ENCODE measurements at regions not wholly inside any gene's neighbourhood (a gene's known extent, or its start where the extent isn't known, plus 50 kb on each side); places are given as distances from the start of the nearest gene placed in this dataset.

DNA sequence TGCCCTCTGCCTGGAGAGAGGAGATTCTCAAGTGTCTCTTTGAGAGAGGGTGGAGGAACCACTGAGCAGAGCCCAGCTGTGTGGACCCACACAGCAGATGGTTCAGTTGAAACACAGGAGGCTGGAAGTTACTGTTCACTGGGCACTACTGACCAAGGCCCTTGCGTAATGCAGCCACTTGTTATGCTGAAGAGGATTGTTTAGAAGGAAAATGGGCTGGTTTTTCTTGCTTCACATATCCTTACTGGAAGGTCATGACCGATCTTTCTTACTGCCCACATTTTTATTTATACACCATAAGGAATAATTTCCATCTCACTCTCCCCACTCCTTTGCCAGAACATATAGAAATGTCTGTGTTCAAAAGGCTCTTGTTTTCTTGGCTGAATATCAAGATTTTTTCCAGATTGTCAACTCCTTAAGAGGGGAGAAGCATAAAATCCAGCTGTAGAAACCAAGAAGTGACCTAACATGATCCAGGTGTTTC lies 375.1 kb upstream of the DDHD1 start:
- ATAC-seq (ENCODE audit: low read depth) (no peak), DNase-seq (no peak)
- H3K27ac Mint-ChIP-seq = no peak overlapping the region
- H3K79me2 ChIP-seq (ENCODE audit: control insufficient read depth, insufficient read depth, low read length) = no peaks in the 10 kb centered on the region
- H3K4me3 ChIP-seq (ENCODE audit: control extremely low read depth in 1 of 5, extremely low read depth in 1 of 5, insufficient read depth in 1 of 5, low read depth in 2 of 5, low read length in 4 of 5) = no peak overlapping the region
- H3K36me3 ChIP-seq (replicated peaks in 1 of 2; ENCODE audit: control extremely low read depth in 1 of 2, control insufficient read depth in 1 of 2, extremely low read depth in 1 of 2, insufficient read depth in 2 of 2, low read length in 1 of 2) = no peaks in the 10 kb centered on the region
- no peak overlapping the region for H3K27ac ChIP-seq (ENCODE audit: low read length in 2 of 2)
- H3K9me3 Mint-ChIP-seq (ENCODE audit: insufficient read depth) = no peaks in the 10 kb centered on the region
- no CpG with 5 or more reads among the region's 2 CpGs for WGBS (ENCODE audit: insufficient coverage)
- no peaks in the 10 kb centered on the region for H3K4me1 ChIP-seq (ENCODE audit: control insufficient read depth in 2 of 2, insufficient read depth in 2 of 2, low read length in 2 of 2)
- no peak overlapping the region for H3K4me3 Mint-ChIP-seq
- ChIA-PET POLR2A (no interaction called here), CTCF (interaction anchor here (0.9 kb wide), 1 partner anchor 19 kb away, joined by 3 read pairs; no protein-coding TSS in a partner anchor)
- no peaks in the 10 kb centered on the region for H4K20me1 ChIP-seq (ENCODE audit: control insufficient read depth, insufficient read depth, low read length, poor library complexity, severe bottlenecking)
- TF ChIP-seq EZH2 (IDR thresholded peaks at IDR 0.05; ENCODE audit: borderline replicate concordance, insufficient read depth, low read depth, low read length, poor library complexity, severe bottlenecking) = no peak
- TF ChIP-seq, protein P1, sequence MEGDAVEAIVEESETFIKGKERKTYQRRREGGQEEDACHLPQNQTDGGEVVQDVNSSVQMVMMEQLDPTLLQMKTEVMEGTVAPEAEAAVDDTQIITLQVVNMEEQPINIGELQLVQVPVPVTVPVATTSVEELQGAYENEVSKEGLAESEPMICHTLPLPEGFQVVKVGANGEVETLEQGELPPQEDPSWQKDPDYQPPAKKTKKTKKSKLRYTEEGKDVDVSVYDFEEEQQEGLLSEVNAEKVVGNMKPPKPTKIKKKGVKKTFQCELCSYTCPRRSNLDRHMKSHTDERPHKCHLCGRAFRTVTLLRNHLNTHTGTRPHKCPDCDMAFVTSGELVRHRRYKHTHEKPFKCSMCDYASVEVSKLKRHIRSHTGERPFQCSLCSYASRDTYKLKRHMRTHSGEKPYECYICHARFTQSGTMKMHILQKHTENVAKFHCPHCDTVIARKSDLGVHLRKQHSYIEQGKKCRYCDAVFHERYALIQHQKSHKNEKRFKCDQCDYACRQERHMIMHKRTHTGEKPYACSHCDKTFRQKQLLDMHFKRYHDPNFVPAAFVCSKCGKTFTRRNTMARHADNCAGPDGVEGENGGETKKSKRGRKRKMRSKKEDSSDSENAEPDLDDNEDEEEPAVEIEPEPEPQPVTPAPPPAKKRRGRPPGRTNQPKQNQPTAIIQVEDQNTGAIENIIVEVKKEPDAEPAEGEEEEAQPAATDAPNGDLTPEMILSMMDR (IDR thresholded peaks at IDR 0.05) = no peak
- intact Hi-C loops (cut with micrococcal nuclease) = no loop called here
- H3K4me1 Mint-ChIP-seq = no peaks in the 10 kb centered on the region
- H3K27me3 Mint-ChIP-seq = no peaks in the 10 kb centered on the region
- no peak overlapping the region for H3K9ac ChIP-seq (ENCODE audit: low read length)
- H3K4me2 ChIP-seq (replicated peaks; ENCODE audit: low read depth, low read length, poor library complexity, severe bottlenecking) = no peak overlapping the region
- no peaks in the 10 kb centered on the region for H3K9me3 ChIP-seq (ENCODE audit: control extremely low read depth in 1 of 3, control insufficient read depth in 2 of 3, insufficient read depth in 1 of 3, low read length in 2 of 3)
- no peaks in the 10 kb centered on the region for H3K27me3 ChIP-seq (replicated peaks in 1 of 4; ENCODE audit: control extremely low read depth in 1 of 4, control insufficient read depth in 3 of 4, insufficient read depth in 4 of 4, low read length in 3 of 4)
- no peak overlapping the region for H2AFZ ChIP-seq (ENCODE audit: insufficient read depth, low read depth, low read length, poor library complexity, severe bottlenecking)

DNA sequence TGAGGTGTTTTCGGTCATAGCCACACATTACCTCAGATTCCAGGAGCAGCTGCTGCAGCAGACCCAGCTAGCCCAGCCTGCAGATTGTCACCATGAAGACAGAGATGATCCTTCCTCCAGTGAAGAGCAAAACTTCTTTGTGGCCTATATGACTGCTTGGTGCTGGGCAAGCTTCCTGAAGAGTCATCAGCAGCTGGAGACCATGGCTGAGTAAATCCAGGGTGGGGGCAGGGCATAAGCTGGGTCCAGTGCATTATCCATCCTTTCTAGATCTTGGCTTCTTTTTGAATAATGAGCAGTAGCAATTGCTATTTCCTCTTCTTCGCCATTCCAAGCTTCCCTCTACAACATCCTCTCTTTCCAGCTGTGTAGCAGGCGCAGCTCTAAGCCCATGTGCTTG lies 373.1 kb upstream of the DDHD1 start:
- POLR2A ChIA-PET = no interaction called here
- no peaks in the 10 kb centered on the region for H3K36me3 ChIP-seq (replicated peaks in 1 of 2; ENCODE audit: control extremely low read depth in 1 of 2, control insufficient read depth in 1 of 2, extremely low read depth in 1 of 2, insufficient read depth in 2 of 2, low read length in 1 of 2)

More for the DNA sequence above, 373.1 kb upstream of the DDHD1 start:
- Histone ChIP-seq H3K27ac (ENCODE audit: low read length in 2 of 2) (no peak overlapping the region), H3K9ac (ENCODE audit: low read length) (no peak overlapping the region), H3K79me2 (ENCODE audit: control insufficient read depth, insufficient read depth, low read length) (no peaks in the 10 kb centered on the region), H3K9me3 (ENCODE audit: control extremely low read depth in 1 of 3, control insufficient read depth in 2 of 3, insufficient read depth in 1 of 3, low read length in 2 of 3) (peaks cover 0 to 2% (median 0%) of the 10 kb centered on the region in 3 donors), H3K27me3 (replicated peaks in 1 of 4; ENCODE audit: control extremely low read depth in 1 of 4, control insufficient read depth in 3 of 4, insufficient read depth in 4 of 4, low read length in 3 of 4) (no peaks in the 10 kb centered on the region), H3K4me2 (replicated peaks; ENCODE audit: low read depth, low read length, poor library complexity, severe bottlenecking) (no peak overlapping the region), H4K20me1 (ENCODE audit: control insufficient read depth, insufficient read depth, low read length, poor library complexity, severe bottlenecking) (no peaks in the 10 kb centered on the region), H3K4me1 (ENCODE audit: control insufficient read depth in 2 of 2, insufficient read depth in 2 of 2, low read length in 2 of 2) (no peaks in the 10 kb centered on the region), H3K4me3 (ENCODE audit: control extremely low read depth in 1 of 5, extremely low read depth in 1 of 5, insufficient read depth in 1 of 5, low read depth in 2 of 5, low read length in 4 of 5) (no peak overlapping the region), H2AFZ (ENCODE audit: insufficient read depth, low read depth, low read length, poor library complexity, severe bottlenecking) (no peak overlapping the region)
- Mint-ChIP-seq H3K4me3 (no peak overlapping the region), H3K9me3 (ENCODE audit: insufficient read depth) (no peaks in the 10 kb centered on the region), H3K27me3 (no peaks in the 10 kb centered on the region), H3K27ac (no peak overlapping the region), H3K4me1 (no peaks in the 10 kb centered on the region)
- 65% methylated on average over 3 of the region's 3 CpGs for WGBS (ENCODE audit: insufficient coverage)
- CTCF ChIA-PET = no interaction called here
- ATAC-seq (ENCODE audit: low read depth) = no peak
- DNase-seq = no peak
- no peak for TF ChIP-seq EZH2 (IDR thresholded peaks at IDR 0.05; ENCODE audit: borderline replicate concordance, insufficient read depth, low read depth, low read length, poor library complexity, severe bottlenecking)
- TF ChIP-seq, protein P1 (IDR thresholded peaks at IDR 0.05) = no peak
- intact Hi-C loops (cut with micrococcal nuclease) = no loop called here

Measured in B cell (primary cell).